Gastroesophageal sphincter (tissue), 4 donors: ENCODE measurements at regions not wholly inside any gene's neighbourhood (a gene's known extent, or its start where the extent isn't known, plus 50 kb on each side); places are given as distances from the start of the nearest gene placed in this dataset.
A peak's percentile ranks its signal among the peaks of the same experiment; 100 is the strongest.

Experiments used
- ATAC-seq: fragments of 150-250 bp; one replicate; pipeline ENCODE4 v1.9.1; 2016; ENCODE audit warnings: mild to moderate bottlenecking, moderate library complexity
- H3K27ac ChIP-seq, 4 donors: fragments of 200-600 bp; sonication (generic) in 3 of 4; 1 replicate in 3 of 4; 2 replicates in 1 of 4; pipeline ENCODE4 v1.5.1; 2016 to 2019
- H3K27me3 ChIP-seq: fragments of 200-600 bp; sonication (generic); one replicate; pipeline ENCODE4 v1.5.1; 2019
- H3K36me3 ChIP-seq, 2 donors: fragments of 200-600 bp; sonication (generic); one replicate each; pipeline ENCODE4 v1.5.1; 2019; ENCODE audit warnings: control low read depth in 1 of 2
- H3K4me1 ChIP-seq, 3 donors: fragments of 200-600 bp; sonication (generic); 1 replicate in 2 of 3; 2 replicates in 1 of 3; pipeline ENCODE4 v1.5.1; 2016 to 2019; ENCODE audit warnings: control low read depth in 2 of 3
- H3K4me3 ChIP-seq, 2 donors: fragments of 200-600 bp; sonication (generic); one replicate each; pipeline ENCODE4 v1.5.1; 2019; ENCODE audit warnings: mild to moderate bottlenecking in 1 of 2, moderate library complexity in 1 of 2
- H3K9me3 ChIP-seq, 3 donors: fragments of 200-600 bp; sonication (generic); one replicate each; pipeline ENCODE4 v1.5.1; 2017 to 2019; ENCODE audit warnings: control low read depth in 2 of 3
- EP300 ChIP-seq: sonication (generic); formaldehyde crosslinking; IDR thresholded peaks from one replicate; pipeline ENCODE4 v1.6.1; 2017; ENCODE audit warnings: antibody characterized with exemption, mild to moderate bottlenecking
- POLR2A ChIP-seq, 2 donors: fragments of 450-650 bp; IDR thresholded peaks; one replicate each; pipeline ENCODE4 v1.6.1; 2017; ENCODE audit warnings: antibody characterized with exemption in 2 of 2, mild to moderate bottlenecking in 2 of 2, moderate library complexity in 1 of 2
- POLR2AphosphoS5 ChIP-seq: sonication (generic); formaldehyde crosslinking; IDR thresholded peaks from one replicate; pipeline ENCODE4 v1.6.1; 2017; ENCODE audit warnings: antibody characterized with exemption
- WGBS, 2 donors: methylation state at CpG; one replicate each; pipeline ENCODE4 v1.1.5; 2018; ENCODE audit warnings: low coverage in 1 of 2; 5-methylcytosine and 5-hydroxymethylcytosine counted together
- TF ChIP-seq, protein P1 (sequence below), 4 experiments: fragments of 200-600 bp in 2 of 4; fragments of 450-650 bp in 2 of 4; sonication (generic) in 1 of 4; IDR thresholded peaks; one replicate each; pipeline ENCODE4 v1.5.1; 2017 to 2019; ENCODE audit warnings: antibody characterized with exemption in 4 of 4, mild to moderate bottlenecking in 2 of 4, moderate library complexity in 2 of 4

DNA sequence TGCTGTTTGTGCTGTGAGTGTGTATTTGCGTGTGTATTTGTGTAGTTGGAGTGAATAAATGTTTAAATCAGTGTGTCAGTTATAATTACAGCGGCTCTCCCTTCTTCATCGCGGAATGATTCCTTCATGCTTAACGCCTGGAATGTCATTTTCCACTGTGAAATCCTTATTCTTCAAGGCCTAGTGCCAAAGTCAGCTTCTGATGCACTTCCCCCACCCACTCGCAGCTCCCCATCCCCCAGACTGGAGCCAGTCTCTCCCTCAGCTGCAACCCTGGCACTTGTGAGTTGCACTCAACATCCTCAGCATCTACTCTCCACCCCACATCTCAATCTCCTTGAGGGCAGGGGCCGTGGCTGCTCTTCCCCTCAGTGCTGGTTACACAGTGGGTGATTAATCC lies 583.0 kb downstream of the BCOR start:
- TF ChIP-seq POLR2A (IDR thresholded peaks at IDR 0.05) (no peak), POLR2AphosphoS5 (no peak), EP300 (no peak)
- TF ChIP-seq, protein P1, sequence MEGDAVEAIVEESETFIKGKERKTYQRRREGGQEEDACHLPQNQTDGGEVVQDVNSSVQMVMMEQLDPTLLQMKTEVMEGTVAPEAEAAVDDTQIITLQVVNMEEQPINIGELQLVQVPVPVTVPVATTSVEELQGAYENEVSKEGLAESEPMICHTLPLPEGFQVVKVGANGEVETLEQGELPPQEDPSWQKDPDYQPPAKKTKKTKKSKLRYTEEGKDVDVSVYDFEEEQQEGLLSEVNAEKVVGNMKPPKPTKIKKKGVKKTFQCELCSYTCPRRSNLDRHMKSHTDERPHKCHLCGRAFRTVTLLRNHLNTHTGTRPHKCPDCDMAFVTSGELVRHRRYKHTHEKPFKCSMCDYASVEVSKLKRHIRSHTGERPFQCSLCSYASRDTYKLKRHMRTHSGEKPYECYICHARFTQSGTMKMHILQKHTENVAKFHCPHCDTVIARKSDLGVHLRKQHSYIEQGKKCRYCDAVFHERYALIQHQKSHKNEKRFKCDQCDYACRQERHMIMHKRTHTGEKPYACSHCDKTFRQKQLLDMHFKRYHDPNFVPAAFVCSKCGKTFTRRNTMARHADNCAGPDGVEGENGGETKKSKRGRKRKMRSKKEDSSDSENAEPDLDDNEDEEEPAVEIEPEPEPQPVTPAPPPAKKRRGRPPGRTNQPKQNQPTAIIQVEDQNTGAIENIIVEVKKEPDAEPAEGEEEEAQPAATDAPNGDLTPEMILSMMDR (IDR thresholded peaks at IDR 0.05): no peak
- H3K36me3 ChIP-seq: no peaks in the 10 kb centered on the region
- no peak for ATAC-seq
- no peaks in the 10 kb centered on the region for H3K9me3 ChIP-seq
- H3K4me1 ChIP-seq: peaks cover 0 to 16% (median 0%) of the 10 kb centered on the region in 3 donors
- H3K27me3 ChIP-seq: no peaks in the 10 kb centered on the region
- 50 to 85% methylated on average over 5 of the region's 7 CpGs for WGBS, 2 donors
- no peak overlapping the region for H3K4me3 ChIP-seq
- H3K27ac ChIP-seq: no peak overlapping the region

- WGBS, 2 donors: no CpG with 5 or more reads among the region's 17 CpGs
- no peak for ATAC-seq
- Histone ChIP-seq H3K27ac (no peak overlapping the region), H3K27me3 (no peaks in the 10 kb centered on the region), H3K4me1 (peaks cover 0 to 19% (median 0%) of the 10 kb centered on the region in 3 donors), H3K4me3 (no peak overlapping the region), H3K36me3 (no peaks in the 10 kb centered on the region), H3K9me3 (no peaks in the 10 kb centered on the region)
- TF ChIP-seq POLR2AphosphoS5 (no peak), EP300 (no peak), POLR2A (IDR thresholded peaks at IDR 0.05) (no peak)
- TF ChIP-seq, protein P1 (IDR thresholded peaks at IDR 0.05): no peak
Measured at GRCh38 chrX:39516427-39516841, 581.3 kb downstream of the BCOR start.

- H3K27ac ChIP-seq: peak overlapping the region in 3 of 4 donors; percentile 60 to 74 (median 71)
Measured at GRCh38 chrX:39518476-39519029, 579.2 kb downstream of the BCOR start.

DNA sequence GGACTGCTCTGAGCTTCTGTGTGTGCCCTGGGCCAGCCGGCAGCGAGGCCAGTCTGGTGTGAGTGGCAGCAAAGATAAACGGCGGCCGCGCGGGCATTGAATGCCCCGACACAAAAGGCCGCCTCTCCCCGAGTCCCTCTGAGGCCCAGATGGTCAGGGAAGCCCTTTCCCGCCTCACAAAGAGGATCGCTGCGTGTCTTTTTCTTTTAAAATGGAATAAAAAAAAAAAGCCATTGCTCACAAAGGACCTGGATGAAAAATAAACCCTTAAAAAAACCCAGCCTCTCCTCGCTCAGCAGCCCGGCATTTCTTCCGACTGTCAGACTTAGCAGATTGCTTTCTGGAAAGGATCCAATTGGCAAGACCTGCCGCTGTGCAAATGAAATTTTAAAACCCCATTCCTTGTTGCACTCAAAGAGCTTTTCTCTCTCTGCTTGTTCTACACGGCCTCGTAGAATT lies 578.7 kb downstream of the BCOR start:
- H3K4me3 ChIP-seq: peak overlapping the region in 1 of 2 donors; percentile 32
- H3K27me3 ChIP-seq: no peaks in the 10 kb centered on the region
- H3K36me3 ChIP-seq: no peaks in the 10 kb centered on the region
- H3K4me1 ChIP-seq: peaks cover 0 to 19% (median 0%) of the 10 kb centered on the region in 3 donors
- TF ChIP-seq POLR2A (IDR thresholded peaks at IDR 0.05) (no peak), POLR2AphosphoS5 (no peak), EP300 (no peak)
- TF ChIP-seq, protein P1 (IDR thresholded peaks at IDR 0.05): no peak
- H3K27ac ChIP-seq: peak overlapping the region in 3 of 4 donors; percentile 60 to 74 (median 71)
- H3K9me3 ChIP-seq: no peaks in the 10 kb centered on the region
- ATAC-seq: no peak
- 0 to 37% methylated on average over 6 to 11 of the region's 19 CpGs for WGBS, 2 donors

More at GRCh38 chrX:39518476-39519029, 579.2 kb downstream of the BCOR start:
- TF ChIP-seq, protein P1 (IDR thresholded peaks at IDR 0.05): no peak
- TF ChIP-seq POLR2AphosphoS5 (no peak), POLR2A (IDR thresholded peaks at IDR 0.05) (no peak), EP300 (no peak)
- no peaks in the 10 kb centered on the region for H3K9me3 ChIP-seq
- H3K36me3 ChIP-seq: no peaks in the 10 kb centered on the region
- WGBS, 2 donors: 20% methylated on average over 1 of the region's 16 CpGs; no CpG with 5 or more reads in 1 of the 2 donors
- H3K4me1 ChIP-seq: peaks cover 0 to 19% (median 0%) of the 10 kb centered on the region in 3 donors
- H3K4me3 ChIP-seq: peak overlapping the region in 1 of 2 donors; percentile 32
- peak; percentile 23 for ATAC-seq
- no peaks in the 10 kb centered on the region for H3K27me3 ChIP-seq
